Testis (tissue), 2 donors: ENCODE measurements at regions not wholly inside any gene's neighbourhood (a gene's known extent, or its start where the extent isn't known, plus 50 kb on each side); places are given as distances from the start of the nearest gene placed in this dataset.

Source experiments
- POLR2A ChIP-seq: fragments of 450-650 bp; IDR thresholded peaks from one replicate; pipeline ENCODE4 v1.6.1; 2017; ENCODE audit warnings: antibody characterized with exemption, mild to moderate bottlenecking, moderate library complexity
- TF ChIP-seq, protein P1 (sequence below), 3 experiments: fragments of 450-650 bp in 2 of 3; fragments of 200-600 bp in 1 of 3; sonication (generic) in 1 of 3; IDR thresholded peaks; one replicate each; pipeline ENCODE4 v1.5.1; 2016 to 2019; ENCODE audit warnings: antibody characterized with exemption in 3 of 3, mild to moderate bottlenecking in 2 of 3, moderate library complexity in 1 of 3

DNA sequence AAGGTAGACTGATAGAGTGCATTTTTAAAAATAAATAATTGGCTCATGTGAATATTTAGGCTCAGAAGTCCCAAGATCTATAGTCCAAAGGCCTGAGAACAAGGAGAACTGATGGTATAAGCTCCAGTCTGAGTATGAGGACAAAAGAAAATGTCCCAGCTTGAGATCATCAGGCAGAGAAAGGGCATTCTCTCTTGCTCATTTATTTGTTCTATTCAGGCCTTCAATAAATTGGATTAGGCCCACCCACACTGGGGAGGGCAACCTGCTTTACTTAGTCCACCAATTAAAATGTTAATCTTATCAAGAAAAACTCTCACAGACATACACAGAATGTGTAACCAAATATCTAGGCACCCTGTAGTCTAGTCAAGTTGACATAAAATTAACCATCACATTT is 644.4 kb upstream of the MDGA2 start:
- TF ChIP-seq POLR2A, result no peak
- TF ChIP-seq, protein P1, sequence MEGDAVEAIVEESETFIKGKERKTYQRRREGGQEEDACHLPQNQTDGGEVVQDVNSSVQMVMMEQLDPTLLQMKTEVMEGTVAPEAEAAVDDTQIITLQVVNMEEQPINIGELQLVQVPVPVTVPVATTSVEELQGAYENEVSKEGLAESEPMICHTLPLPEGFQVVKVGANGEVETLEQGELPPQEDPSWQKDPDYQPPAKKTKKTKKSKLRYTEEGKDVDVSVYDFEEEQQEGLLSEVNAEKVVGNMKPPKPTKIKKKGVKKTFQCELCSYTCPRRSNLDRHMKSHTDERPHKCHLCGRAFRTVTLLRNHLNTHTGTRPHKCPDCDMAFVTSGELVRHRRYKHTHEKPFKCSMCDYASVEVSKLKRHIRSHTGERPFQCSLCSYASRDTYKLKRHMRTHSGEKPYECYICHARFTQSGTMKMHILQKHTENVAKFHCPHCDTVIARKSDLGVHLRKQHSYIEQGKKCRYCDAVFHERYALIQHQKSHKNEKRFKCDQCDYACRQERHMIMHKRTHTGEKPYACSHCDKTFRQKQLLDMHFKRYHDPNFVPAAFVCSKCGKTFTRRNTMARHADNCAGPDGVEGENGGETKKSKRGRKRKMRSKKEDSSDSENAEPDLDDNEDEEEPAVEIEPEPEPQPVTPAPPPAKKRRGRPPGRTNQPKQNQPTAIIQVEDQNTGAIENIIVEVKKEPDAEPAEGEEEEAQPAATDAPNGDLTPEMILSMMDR (IDR thresholded peaks at IDR 0.05), result no peak
